DMS79 (cell line): ENCODE measurements at regions not wholly inside any gene's neighbourhood (a gene's known extent, or its start where the extent isn't known, plus 50 kb on each side); places are given as distances from the start of the nearest gene placed in this dataset.
"Not testable (repeated sequence)": the region's sequence is repeated elsewhere in the genome, so short reads cannot be mapped to it uniquely, and the experiment has no call there.

Experiments
- DNase-seq: peaks from one replicate; lab custom pipeline; 2025; lab: John Stamatoyannopoulos, UW

DNA sequence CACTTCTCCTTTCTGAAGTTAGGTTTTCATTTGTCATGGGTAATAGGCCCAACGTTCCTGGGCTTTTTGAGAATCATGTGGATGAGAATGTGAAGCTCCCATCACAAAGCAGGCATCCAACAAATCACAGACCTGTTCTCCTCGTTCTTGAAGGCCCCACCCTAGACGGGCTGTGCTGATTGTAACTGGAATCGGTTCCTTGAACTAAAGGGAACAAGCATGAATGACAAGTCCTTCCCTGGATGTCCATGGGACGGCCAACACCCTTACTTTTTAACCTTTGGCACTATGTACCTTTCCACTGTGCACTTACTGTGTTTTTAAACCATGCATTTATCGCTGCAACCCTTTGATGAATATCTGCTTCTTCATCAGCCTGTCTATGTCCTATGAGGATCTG lies 438.2 kb downstream of the CD83 start:
- DNase-seq, result no peak

DNA sequence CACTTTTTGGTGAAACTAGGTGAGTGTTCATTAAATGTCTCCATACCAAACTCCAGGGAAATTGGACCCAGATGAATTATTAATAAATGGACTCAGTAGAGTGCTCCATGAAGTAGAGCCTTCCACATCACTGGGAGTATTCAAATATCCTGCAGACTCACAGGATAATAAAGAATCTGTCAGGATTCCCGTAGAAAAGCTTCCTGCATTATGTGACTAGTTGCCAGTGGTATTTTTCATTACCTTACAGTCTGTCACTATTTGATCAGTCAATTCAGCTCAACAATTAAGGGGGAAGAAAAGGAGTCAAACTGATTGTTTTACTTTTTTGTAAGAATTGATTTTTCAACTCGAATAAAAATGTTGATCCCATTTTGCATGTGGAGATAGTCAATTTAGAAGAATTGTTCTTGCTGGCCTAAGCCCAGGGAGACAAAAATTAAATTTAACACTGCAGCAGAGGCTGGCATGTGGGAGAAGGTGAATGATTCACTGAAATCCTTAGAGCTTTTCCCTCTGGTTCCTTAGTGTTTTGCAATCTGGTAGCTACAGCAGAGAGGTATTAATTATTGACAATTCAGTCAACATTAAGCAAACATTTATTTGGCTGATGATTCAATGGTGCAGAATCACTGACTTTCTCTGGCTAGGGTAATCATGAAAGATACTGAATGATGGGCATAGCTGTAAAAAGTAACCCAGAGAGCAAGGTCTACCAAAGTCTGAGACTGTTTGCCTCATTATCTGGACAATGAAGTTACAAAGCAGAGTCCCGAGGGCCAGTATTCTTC lies 442.4 kb downstream of the CD83 start:
- no peak for DNase-seq

GRCh38 chr6:14561563-14561962 lies 444.0 kb downstream of the CD83 start:
- DNase-seq, result not testable (repeated sequence)

GRCh38 chr6:14567842-14568241 lies 450.3 kb downstream of the CD83 start:
- no peak for DNase-seq

GRCh38 chr6:14569394-14569793 lies 451.8 kb downstream of the CD83 start:
- no peak for DNase-seq

DNA sequence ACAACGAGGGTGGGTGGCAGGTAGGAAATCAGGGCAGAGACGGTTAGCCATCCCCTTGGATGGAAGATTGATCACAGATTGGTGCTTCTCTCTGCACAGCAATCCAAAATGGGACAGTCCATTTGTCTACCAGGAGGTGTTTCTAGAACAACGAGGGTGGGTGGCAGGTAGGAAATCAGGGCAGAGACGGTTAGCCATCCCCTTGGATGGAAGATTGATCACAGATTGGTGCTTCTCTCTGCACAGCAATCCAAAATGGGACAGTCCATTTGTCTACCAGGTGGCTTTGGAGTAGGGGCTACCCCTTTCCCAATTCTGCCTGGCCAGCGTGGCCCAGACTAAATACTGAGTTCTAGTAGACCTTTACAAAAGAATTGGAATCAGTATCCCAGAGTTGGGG lies 452.3 kb downstream of the CD83 start:
- DNase-seq, result not testable (repeated sequence)

- DNase-seq, result no peak
These were observed 453.4 kb downstream of the CD83 start for GRCh38 chr6:14571001-14571400.

DNA sequence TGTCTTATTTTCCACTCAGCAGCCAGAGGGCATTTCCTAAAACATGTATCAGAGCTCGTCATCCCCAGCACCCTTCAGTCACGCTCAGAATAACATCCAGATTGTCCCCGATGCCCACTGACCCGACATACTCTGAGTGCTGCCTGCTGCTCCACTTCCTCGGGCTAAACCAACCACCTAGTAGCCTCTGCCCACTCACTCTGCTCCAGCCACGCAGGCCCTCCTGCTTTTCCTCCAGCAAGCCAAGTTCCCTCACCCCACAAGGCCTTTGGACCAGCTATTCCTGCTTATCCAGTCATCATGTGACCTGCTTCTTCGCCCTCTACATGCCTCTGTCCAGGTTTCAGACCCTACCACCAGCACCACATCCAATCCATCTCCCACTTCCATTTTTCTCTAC lies 454.2 kb downstream of the CD83 start:
- DNase-seq, result no peak

DNA sequence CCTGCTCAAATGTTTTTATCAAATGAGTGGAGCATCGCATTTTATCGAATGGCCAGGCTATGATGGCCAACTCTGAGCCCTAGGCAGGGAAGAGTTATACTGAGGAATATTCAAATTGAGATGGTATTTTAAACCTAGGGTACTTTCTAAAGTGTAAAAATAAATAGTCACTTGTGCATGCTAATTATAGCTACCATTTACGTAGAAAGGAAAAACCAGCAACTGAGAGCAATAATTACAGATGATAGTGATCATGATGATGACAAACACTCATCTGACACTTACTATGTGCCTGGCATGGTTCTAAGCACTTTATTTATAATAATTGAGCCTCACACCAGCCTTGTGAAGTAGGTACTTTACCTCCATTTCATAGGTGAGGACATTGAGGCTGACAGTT lies 455.7 kb downstream of the CD83 start:
- DNase-seq, result no peak

DNA sequence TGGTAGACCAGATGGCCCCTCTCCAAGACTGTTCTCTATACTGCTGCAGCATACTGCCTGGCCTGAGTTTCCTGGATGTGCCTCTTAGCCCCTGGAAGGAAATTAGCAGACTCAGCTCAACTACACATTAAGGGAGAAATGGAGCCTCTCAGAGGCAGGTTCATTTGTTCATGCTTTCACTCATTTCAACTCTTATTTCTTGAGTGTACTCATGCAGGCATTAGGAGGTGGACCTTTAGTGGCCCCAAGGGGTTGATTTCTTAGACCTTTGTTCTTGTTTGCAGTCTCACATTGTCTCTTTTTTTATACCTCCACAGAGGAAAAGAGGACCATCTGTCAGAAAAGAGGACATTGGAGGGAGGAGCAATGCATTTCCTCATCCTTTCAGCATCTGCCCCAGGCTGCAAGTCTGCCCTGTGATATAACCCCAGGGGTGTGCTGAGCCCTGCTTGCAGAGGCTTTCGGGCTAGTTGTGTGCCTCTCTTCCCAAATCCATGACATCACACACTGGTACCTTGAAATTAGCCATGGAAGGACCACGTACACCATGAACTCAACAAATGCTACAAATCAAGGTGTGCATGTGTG lies 456.2 kb downstream of the CD83 start:
- peak; percentile 70 for DNase-seq

- DNase-seq, result no peak
These were observed 458.4 kb downstream of the CD83 start for GRCh38 chr6:14575961-14576360.

- DNase-seq, result no peak
These were observed 461.4 kb downstream of the CD83 start for GRCh38 chr6:14578994-14579393.

- DNase-seq, result no peak
These were observed 465.2 kb downstream of the CD83 start for GRCh38 chr6:14582749-14583148.

DNA sequence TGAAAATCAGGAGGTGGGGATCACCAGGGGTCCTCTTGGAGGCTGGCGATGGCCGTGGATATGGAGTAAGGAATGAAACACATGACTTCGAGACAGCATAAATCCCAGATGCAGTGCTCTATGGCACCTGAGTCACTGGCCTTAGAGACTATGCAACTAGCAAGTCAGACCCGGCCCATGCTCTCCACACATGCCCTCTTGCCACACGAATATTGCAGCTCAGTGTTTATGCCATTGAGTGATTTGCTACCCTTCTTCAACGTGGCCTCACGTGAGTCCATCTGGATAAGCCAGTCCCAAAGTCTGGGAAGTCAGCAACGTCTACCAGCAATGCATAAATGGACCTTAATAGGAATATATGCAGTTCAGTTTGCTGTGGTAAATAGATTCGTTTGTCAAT lies 466.3 kb downstream of the CD83 start:
- no peak for DNase-seq

GRCh38 chr6:14584450-14584849 lies 466.9 kb downstream of the CD83 start:
- DNase-seq, result no peak

- DNase-seq, result no peak
These were observed 468.1 kb downstream of the CD83 start for GRCh38 chr6:14585689-14586088.

DNA sequence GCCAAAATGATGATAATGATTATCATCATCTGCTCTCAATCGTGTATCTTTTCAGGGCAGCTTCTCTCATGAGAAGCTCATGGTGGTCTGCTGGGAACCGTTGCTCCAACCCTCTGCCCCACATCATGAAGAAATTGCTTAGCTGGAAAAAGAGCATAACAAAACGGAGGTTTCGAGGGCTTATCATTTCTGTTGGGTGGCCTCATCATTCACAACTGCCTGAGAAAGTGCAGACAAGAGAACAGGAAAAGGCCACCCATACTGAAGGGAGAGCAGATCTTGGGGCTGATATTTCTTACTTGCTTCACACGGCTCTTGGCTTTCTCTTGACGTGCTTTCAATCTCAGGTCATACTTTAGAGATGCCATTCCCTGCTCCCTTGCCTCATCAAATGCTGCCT lies 471.6 kb downstream of the CD83 start:
- no peak for DNase-seq

- no peak for DNase-seq
These were observed 473.0 kb downstream of the CD83 start for GRCh38 chr6:14590586-14590985.

DNA sequence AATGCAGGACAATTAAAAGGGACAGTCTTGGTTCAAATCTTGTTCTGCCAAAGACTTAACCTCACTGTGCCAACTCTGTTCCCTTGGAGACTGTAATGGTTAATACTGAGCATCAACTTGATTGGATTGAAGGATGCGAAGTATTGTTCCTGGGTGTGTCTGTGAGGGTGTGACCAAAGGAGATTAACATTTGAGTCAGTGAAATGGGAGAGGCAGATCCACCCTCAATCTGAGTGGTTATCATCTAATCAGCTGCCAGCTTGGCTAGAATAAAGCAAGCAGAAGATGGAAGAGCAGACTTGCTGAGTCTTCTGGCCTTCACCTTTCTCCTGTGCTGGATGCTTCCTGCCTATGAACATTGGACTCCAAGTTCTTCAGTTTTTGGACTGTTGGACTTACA lies 474.4 kb downstream of the CD83 start:
- DNase-seq, result no peak

DNA sequence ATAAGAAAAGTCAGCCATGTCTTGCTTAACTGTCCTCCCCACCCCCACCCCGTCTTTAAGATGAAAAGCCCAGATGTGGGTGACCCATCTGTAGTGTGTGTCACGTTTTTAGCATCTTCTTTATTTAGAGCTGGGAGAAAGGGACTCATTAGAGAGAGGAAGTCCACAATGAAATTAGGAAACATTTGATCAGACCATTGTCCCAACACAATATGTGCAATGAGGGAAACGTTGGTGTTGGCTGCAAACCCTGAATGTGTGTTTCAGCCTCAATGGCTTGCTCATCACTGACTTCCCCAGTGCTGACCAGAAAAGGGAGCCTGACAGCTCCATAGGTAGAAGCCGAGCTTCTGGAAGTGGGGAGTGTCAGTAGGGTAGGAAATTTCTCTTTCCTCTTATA lies 475.7 kb downstream of the CD83 start:
- no peak for DNase-seq

DNA sequence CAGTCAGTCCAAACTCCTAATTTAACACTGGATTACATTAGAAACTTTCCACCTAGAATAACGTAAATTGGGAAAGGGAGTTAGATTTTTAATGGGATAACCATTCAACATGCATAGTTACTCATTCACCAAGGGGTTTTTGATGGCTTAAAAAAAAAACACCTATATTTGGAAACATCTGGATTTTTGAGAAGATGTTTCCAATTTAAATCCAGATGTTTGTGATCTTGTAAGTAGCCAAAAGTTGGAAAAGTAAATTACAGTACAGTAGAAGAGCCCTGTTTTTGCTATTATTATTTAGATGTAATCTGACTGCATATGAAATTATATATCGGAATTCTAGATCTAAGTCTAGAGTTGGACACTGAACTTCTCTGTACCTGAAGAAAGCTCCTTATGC lies 478.2 kb downstream of the CD83 start:
- no peak for DNase-seq

DNA sequence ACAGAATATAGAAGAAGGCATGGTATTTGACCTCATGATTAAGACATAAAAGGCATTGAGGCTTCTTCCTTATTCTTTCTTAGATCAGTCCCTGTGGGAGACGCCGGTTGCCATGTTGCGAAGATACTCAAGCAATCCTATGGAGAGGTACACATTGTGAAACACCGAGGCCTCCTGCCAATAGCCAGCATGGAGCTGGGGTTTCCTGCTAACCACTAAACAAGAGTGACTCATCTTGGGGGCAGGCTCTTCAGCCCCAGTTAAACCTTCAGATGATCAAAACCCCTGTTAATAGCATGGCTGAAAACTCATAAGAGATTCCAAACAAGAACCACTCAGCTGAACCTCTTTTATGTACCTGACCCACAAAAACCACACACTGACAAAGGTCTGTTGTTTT lies 478.8 kb downstream of the CD83 start:
- no peak for DNase-seq

DNA sequence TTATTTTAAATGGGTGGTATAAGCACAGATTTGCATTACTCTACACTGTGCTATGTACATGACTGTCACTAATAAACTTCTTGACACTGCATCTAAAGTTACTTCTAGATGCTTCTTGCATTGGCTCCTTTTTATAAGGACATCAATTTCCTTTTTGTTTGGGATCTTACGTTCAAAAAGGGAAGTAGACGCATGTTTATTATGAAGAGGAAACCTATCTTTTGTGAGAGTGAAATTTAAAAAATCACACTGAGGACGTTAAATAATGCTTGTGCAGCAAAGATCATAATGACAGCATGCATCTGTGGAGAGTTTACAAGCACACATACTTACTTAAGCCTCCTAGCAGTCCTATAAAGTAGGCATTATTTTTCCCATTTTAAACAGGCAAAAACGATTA lies 479.5 kb downstream of the CD83 start:
- DNase-seq, result no peak
